GM12875 (cell line): ENCODE measurements at regions not wholly inside any gene's neighbourhood (a gene's known extent, or its start where the extent isn't known, plus 50 kb on each side); places are given as distances from the start of the nearest gene placed in this dataset.

Source experiments
- H3K4me3 ChIP-seq: one replicate; pipeline ENCODE4 v1.5.1; 2011; ENCODE audit warnings: low read depth, low read length, control low read depth
- CTCF ChIP-seq: IDR thresholded peaks from 2 replicates; pipeline ENCODE4 v1.5.1; 2011; ENCODE audit warnings: low read depth, mild to moderate bottlenecking, control low read depth, inconsistent platforms, low read length, moderate library complexity, borderline replicate concordance; ENCODE audit not compliant: insufficient read depth

DNA sequence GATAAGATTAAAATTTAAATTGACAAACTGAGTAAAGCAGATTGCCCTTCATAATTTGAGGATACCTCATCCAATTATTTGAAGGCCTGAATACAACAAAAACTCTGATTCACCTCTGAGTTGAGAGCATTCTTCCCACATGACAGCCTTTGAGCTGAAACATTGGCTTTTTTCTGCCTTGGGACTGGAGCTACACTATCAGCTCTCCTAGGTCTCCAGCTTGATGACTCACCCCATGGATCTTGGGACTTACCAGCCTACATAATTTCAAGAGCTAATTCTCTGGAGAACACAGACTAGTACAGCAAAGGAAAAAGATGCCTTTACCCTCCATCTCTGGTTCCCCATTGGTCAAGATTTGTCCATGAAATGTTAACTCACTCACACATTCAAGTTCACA is 555.1 kb downstream of the FOXG1 start:
- H3K4me3 ChIP-seq = no peak overlapping the region
- no peak for TF ChIP-seq CTCF

DNA sequence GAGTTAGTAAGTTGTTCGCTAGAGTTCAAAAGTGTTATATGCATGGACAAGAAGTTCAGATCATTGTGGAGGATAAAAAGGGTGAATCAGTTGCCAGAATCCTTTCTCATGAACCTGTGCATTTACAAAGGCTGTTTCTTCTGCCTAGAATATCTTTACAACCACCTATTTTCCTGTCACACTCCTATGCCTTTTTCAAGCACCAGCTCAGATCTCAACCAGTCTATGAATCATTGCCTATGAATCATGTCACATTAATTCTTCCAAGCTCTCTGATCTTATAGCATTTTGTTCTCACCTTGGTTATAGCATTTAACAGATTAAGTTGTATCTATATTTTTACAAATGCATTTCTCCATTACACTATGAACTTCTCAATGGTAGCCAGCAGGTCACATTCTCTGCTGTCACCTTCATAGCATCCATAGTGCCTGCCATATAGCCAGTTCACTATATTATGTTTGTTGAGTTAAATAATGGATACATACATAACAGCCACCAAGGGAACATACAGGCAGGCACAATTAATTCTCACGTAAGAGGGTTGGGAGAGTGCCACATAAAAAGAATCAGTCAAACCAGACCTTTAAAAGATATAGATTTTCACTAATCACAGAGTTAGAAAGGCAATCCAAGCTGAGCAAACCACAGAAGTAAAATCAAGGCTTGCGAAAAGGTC is 573.0 kb downstream of the FOXG1 start:
- no peak for TF ChIP-seq CTCF
- H3K4me3 ChIP-seq = no peak overlapping the region

- TF ChIP-seq CTCF = no peak
- no peak overlapping the region for H3K4me3 ChIP-seq
Measured at GRCh38 chr14:29348504-29348903, 579.1 kb downstream of the PRKD1 start.

GRCh38 chr14:29350496-29350895 is 577.2 kb downstream of the PRKD1 start:
- TF ChIP-seq CTCF = no peak
- H3K4me3 ChIP-seq = no peak overlapping the region

DNA sequence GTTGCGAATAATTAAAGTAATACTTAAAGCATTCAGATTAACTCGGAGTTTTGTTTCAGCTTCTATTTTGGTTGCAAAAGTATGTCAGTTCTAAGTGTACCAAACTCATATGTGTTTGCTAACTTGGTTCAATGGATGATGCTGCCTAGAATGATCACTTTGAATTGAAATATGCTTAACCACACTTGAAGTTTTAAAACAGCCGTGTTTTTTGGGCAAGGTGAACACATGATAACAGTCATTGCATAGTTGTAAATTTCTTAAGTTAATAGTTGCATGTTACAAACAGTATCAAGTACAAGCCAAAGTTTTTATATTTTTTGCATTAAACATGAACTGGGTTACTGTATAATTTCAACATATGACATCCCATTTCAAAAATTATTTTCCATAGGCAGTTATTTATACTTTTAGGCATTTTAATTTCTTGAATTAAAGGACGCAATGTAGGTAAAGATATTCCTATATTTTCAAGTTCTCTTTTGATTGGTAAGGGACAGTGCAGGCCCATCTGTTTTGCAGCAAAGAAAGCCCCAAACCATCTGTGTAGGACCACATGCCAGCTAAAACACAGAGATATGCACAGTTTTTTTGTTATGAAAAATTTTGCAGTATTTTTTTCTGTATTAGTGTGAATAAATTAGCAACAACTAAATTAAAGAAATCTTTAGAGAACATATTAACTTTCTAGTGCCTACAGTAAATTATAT is 575.5 kb downstream of the PRKD1 start:
- TF ChIP-seq CTCF = no peak
- H3K4me3 ChIP-seq = no peak overlapping the region

DNA sequence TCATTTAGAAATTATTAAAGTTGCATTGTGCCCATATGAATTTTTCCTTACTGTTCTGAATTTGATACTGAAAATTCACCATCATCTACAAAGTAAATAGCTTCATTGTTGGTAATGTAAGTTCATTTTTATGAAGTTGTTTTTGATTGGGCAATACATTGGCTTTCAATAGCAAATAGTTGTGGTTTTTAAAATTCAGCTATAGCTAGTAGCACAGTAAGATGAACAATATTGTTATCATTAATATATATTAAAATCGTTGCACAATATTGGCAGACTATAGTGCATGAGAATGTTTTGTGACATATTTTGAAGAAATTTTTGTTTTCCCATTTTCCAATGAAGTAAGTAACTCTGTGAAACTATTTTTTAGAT is 575.0 kb downstream of the PRKD1 start:
- no peak for TF ChIP-seq CTCF
- H3K4me3 ChIP-seq = no peak overlapping the region

DNA sequence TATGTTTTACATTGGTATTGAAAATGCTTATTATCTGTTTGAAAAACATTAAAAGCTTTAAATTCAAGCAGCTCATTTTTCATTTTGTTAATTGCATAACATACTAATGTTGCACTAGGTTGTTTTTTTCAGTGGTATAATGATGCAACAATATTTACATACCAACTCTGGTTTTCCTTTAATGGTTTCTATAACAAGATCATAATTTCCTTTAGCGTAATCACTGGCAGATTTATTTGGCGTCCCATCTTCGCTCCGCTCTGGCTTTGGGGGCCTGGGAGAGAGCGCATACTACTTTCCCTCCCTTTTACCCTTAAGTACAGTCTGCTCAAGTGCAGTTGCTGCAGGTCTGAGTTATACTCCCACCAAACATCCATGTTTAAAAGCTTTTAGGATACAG is 574.1 kb downstream of the PRKD1 start:
- no peak overlapping the region for H3K4me3 ChIP-seq
- TF ChIP-seq CTCF = no peak
